Neural cell (in vitro differentiated cells): ENCODE measurements at regions not wholly inside any gene's neighbourhood (a gene's known extent, or its start where the extent isn't known, plus 50 kb on each side); places are given as distances from the start of the nearest gene placed in this dataset.

Source experiments
- EP300 ChIP-seq: fragments of 450-650 bp; conservative IDR thresholded peaks from 2 replicates; pipeline ENCODE4 v1.6.1; 2014; ENCODE audit warnings: antibody characterized with exemption, mild to moderate bottlenecking, moderate library complexity; ENCODE audit not compliant: poor library complexity, severe bottlenecking
- EZH2 ChIP-seq: fragments of 200-600, 300-800 bp; shearing (Covaris generic), sonication (generic); IDR thresholded peaks from 2 replicates; pipeline ENCODE4 v1.6.1; 2014; ENCODE audit warnings: antibody characterized with exemption, low read length, borderline replicate concordance, mild to moderate bottlenecking; ENCODE audit not compliant: insufficient read depth, poor library complexity, severe bottlenecking
- MXI1 ChIP-seq: fragments of 450-650 bp; conservative IDR thresholded peaks from 2 replicates; pipeline ENCODE4 v1.6.1; 2014; ENCODE audit warnings: antibody characterized with exemption, mild to moderate bottlenecking; ENCODE audit not compliant: poor library complexity, severe bottlenecking
- POLR2AphosphoS5 ChIP-seq: IDR thresholded peaks from 2 replicates; pipeline ENCODE4 v1.6.1; 2012
- RAD21 ChIP-seq: fragments of 450-650 bp; conservative IDR thresholded peaks from 2 replicates; pipeline ENCODE4 v1.6.1; 2014; ENCODE audit warnings: antibody characterized with exemption, mild to moderate bottlenecking, moderate library complexity
- SMC3 ChIP-seq: fragments of 450-650 bp; conservative IDR thresholded peaks from 2 replicates; pipeline ENCODE4 v1.6.1; 2014; ENCODE audit warnings: antibody characterized with exemption, mild to moderate bottlenecking, moderate library complexity; ENCODE audit not compliant: poor library complexity
- TAF1 ChIP-seq: IDR thresholded peaks from 2 replicates; pipeline ENCODE4 v1.6.1; 2012; ENCODE audit warnings: low read depth
- TF ChIP-seq, protein P1 (sequence below): fragments of 450-650 bp; IDR thresholded peaks from 2 replicates; pipeline ENCODE4 v1.5.1; 2014; ENCODE audit warnings: antibody characterized with exemption, mild to moderate bottlenecking, moderate library complexity; ENCODE audit not compliant: poor library complexity, severe bottlenecking
- TF ChIP-seq, protein P2 (sequence below): IDR thresholded peaks from 2 replicates; pipeline ENCODE4 v1.6.1; 2012; ENCODE audit warnings: borderline replicate concordance

DNA sequence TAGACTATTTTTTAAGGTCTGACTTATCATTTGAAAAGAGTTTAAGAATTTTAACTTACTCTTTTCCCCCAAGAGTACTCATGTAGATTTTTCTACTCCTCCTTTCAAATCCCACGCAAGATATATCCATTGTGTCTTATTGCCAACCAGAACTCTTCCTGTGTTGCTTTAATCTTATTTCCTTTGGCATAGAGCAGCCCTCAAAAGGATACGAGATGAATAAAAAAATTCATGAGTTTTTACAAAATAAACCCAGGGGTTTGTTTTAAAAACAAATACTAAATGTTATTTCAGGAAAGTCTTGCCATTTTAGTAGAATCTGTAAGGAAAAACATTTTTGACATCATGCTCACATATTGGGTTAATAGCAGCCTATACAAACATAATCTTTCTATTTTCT, 543.2 kb upstream of the CXADR start:
- TF ChIP-seq EZH2 (no peak), MXI1 (no peak), POLR2AphosphoS5 (no peak), EP300 (no peak), RAD21 (no peak), TAF1 (no peak), SMC3 (no peak)
- TF ChIP-seq, protein P1, sequence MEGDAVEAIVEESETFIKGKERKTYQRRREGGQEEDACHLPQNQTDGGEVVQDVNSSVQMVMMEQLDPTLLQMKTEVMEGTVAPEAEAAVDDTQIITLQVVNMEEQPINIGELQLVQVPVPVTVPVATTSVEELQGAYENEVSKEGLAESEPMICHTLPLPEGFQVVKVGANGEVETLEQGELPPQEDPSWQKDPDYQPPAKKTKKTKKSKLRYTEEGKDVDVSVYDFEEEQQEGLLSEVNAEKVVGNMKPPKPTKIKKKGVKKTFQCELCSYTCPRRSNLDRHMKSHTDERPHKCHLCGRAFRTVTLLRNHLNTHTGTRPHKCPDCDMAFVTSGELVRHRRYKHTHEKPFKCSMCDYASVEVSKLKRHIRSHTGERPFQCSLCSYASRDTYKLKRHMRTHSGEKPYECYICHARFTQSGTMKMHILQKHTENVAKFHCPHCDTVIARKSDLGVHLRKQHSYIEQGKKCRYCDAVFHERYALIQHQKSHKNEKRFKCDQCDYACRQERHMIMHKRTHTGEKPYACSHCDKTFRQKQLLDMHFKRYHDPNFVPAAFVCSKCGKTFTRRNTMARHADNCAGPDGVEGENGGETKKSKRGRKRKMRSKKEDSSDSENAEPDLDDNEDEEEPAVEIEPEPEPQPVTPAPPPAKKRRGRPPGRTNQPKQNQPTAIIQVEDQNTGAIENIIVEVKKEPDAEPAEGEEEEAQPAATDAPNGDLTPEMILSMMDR = no peak
- TF ChIP-seq, protein P2, sequence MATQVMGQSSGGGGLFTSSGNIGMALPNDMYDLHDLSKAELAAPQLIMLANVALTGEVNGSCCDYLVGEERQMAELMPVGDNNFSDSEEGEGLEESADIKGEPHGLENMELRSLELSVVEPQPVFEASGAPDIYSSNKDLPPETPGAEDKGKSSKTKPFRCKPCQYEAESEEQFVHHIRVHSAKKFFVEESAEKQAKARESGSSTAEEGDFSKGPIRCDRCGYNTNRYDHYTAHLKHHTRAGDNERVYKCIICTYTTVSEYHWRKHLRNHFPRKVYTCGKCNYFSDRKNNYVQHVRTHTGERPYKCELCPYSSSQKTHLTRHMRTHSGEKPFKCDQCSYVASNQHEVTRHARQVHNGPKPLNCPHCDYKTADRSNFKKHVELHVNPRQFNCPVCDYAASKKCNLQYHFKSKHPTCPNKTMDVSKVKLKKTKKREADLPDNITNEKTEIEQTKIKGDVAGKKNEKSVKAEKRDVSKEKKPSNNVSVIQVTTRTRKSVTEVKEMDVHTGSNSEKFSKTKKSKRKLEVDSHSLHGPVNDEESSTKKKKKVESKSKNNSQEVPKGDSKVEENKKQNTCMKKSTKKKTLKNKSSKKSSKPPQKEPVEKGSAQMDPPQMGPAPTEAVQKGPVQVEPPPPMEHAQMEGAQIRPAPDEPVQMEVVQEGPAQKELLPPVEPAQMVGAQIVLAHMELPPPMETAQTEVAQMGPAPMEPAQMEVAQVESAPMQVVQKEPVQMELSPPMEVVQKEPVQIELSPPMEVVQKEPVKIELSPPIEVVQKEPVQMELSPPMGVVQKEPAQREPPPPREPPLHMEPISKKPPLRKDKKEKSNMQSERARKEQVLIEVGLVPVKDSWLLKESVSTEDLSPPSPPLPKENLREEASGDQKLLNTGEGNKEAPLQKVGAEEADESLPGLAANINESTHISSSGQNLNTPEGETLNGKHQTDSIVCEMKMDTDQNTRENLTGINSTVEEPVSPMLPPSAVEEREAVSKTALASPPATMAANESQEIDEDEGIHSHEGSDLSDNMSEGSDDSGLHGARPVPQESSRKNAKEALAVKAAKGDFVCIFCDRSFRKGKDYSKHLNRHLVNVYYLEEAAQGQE = no peak
